ENCODE measurements at regions not wholly inside any gene's neighbourhood (a gene's known extent, or its start where the extent isn't known, plus 50 kb on each side); places are given as distances from the start of the nearest gene placed in this dataset.

DNA sequence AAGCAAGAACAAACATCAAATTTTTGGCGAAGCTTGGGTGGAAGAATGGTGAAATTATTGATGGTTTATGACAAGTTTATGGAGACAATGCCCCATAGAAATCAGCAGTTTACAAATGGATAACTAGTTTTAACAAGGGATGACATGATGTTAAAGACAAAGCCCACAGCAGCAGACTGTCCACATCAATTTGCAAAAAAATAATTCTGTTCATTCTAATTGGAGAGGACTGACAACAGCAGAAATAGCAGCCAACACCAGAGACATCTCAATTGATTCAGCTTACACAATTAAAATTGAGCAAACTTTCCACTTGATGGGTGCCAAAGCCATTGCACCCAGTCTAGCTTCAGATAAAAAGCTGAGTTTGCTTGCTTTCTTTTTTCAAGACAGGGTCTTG, 82.7 kb upstream of the STK32A start:
- TF ChIP-seq, protein P1, sequence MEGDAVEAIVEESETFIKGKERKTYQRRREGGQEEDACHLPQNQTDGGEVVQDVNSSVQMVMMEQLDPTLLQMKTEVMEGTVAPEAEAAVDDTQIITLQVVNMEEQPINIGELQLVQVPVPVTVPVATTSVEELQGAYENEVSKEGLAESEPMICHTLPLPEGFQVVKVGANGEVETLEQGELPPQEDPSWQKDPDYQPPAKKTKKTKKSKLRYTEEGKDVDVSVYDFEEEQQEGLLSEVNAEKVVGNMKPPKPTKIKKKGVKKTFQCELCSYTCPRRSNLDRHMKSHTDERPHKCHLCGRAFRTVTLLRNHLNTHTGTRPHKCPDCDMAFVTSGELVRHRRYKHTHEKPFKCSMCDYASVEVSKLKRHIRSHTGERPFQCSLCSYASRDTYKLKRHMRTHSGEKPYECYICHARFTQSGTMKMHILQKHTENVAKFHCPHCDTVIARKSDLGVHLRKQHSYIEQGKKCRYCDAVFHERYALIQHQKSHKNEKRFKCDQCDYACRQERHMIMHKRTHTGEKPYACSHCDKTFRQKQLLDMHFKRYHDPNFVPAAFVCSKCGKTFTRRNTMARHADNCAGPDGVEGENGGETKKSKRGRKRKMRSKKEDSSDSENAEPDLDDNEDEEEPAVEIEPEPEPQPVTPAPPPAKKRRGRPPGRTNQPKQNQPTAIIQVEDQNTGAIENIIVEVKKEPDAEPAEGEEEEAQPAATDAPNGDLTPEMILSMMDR (IDR thresholded peaks at IDR 0.05; ENCODE audit: insufficient read depth, low read depth, low read length), result no peak
- TF ChIP-seq EZH2 (IDR thresholded peaks at IDR 0.05; ENCODE audit: insufficient read depth, low read length), result no peak

Measured in astrocyte (in vitro differentiated cells and primary cell).